ENCODE measurements at regions not wholly inside any gene's neighbourhood (a gene's known extent, or its start where the extent isn't known, plus 50 kb on each side); places are given as distances from the start of the nearest gene placed in this dataset.

- H3K9ac ChIP-seq (ENCODE audit: low read length in 3 of 3): no peak overlapping the region
- no peak overlapping the region for H3K27ac ChIP-seq (ENCODE audit: low read depth in 2 of 2, low read length in 2 of 2)
- no peaks in the 10 kb centered on the region for H3K9me3 ChIP-seq (ENCODE audit: control insufficient read depth in 2 of 3, insufficient read depth in 1 of 3, low read length in 3 of 3)
- no peaks in the 10 kb centered on the region for H3K4me1 ChIP-seq (ENCODE audit: control insufficient read depth in 2 of 3, insufficient read depth in 2 of 3, low read depth in 1 of 3, low read length in 3 of 3)
- intact Hi-C loops (cut with DNase I): no loop called here
- H3K36me3 ChIP-seq (ENCODE audit: control insufficient read depth in 2 of 3, insufficient read depth in 3 of 3, low read length in 3 of 3): no peaks in the 10 kb centered on the region
- FAIRE-seq (no peak), DNase-seq (no peak)
- no peak overlapping the region for H3K4me3 ChIP-seq (ENCODE audit: low read length in 3 of 3)
- H3K27me3 ChIP-seq (ENCODE audit: control insufficient read depth, insufficient read depth, low read length): no peaks in the 10 kb centered on the region
- no peak for TF ChIP-seq CTCF (IDR thresholded peaks at IDR 0.05; ENCODE audit: borderline replicate concordance, extremely low read depth, insufficient read depth)
Measured at GRCh38 chr1:188660572-188660971, 1817.1 kb downstream of the BRINP3 start.

DNA sequence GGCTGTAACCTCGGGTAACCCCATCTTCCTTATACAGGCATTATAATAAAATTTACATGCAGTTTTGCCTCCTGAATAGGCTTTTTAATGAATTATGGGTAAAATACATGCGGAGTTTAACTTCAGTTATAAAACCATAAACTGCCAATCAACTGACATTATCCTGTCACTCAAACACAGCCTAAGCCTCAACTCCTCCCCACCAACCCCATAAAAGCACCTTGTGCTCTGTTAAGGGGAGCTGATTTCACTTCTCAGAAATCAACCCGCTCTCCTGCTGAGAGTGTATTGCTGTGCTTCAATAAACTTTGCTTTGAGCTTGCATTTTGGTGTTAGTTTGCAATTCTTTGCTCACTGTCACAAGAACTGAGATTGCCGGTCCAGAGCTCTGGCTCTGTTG lies 1812.2 kb downstream of the BRINP3 start:
- intact Hi-C loops (cut with DNase I): no loop called here
- Histone ChIP-seq H3K36me3 (ENCODE audit: control insufficient read depth in 2 of 3, insufficient read depth in 3 of 3, low read length in 3 of 3) (no peaks in the 10 kb centered on the region), H3K4me1 (ENCODE audit: control insufficient read depth in 2 of 3, insufficient read depth in 2 of 3, low read depth in 1 of 3, low read length in 3 of 3) (no peaks in the 10 kb centered on the region), H3K9ac (ENCODE audit: low read length in 3 of 3) (no peak overlapping the region), H3K9me3 (ENCODE audit: control insufficient read depth in 2 of 3, insufficient read depth in 1 of 3, low read length in 3 of 3) (no peaks in the 10 kb centered on the region), H3K4me3 (ENCODE audit: low read length in 3 of 3) (no peak overlapping the region), H3K27ac (ENCODE audit: low read depth in 2 of 2, low read length in 2 of 2) (no peak overlapping the region), H3K27me3 (ENCODE audit: control insufficient read depth, insufficient read depth, low read length) (no peaks in the 10 kb centered on the region)
- FAIRE-seq: no peak
- TF ChIP-seq CTCF (IDR thresholded peaks at IDR 0.05; ENCODE audit: borderline replicate concordance, extremely low read depth, insufficient read depth): no peak
- DNase-seq: no peak

DNA sequence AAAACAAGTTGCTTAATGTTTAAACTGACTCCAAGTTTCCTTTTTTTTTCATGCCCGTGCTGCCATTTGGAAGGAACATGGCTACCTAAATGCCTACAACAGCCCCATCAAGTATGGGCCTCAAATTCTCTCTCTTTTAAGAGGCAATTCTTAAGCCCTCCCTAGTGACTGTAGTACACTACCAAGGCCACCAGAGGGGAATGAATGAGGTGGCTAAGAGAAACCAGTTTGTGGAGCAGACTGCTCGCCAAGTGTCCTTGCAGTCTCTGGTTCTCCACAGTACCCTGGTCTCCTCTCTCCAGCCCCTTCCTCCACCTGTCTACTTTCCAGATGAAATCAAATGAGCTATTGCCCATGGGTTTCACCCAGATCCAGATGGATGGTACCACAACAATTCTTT lies 1809.6 kb downstream of the BRINP3 start:
- Histone ChIP-seq H3K4me1 (ENCODE audit: control insufficient read depth in 2 of 3, insufficient read depth in 2 of 3, low read depth in 1 of 3, low read length in 3 of 3) (no peaks in the 10 kb centered on the region), H3K9me3 (ENCODE audit: control insufficient read depth in 2 of 3, insufficient read depth in 1 of 3, low read length in 3 of 3) (no peaks in the 10 kb centered on the region), H3K27me3 (ENCODE audit: control insufficient read depth, insufficient read depth, low read length) (no peaks in the 10 kb centered on the region), H3K27ac (ENCODE audit: low read depth in 2 of 2, low read length in 2 of 2) (no peak overlapping the region), H3K4me3 (ENCODE audit: low read length in 3 of 3) (no peak overlapping the region), H3K36me3 (ENCODE audit: control insufficient read depth in 2 of 3, insufficient read depth in 3 of 3, low read length in 3 of 3) (no peaks in the 10 kb centered on the region), H3K9ac (ENCODE audit: low read length in 3 of 3) (no peak overlapping the region)
- FAIRE-seq (no peak), DNase-seq (no peak)
- no peak for TF ChIP-seq CTCF (IDR thresholded peaks at IDR 0.05; ENCODE audit: borderline replicate concordance, extremely low read depth, insufficient read depth)
- intact Hi-C loops (cut with DNase I): no loop called here

GRCh38 chr1:188669728-188670382 lies 1807.8 kb downstream of the BRINP3 start:
- intact Hi-C loops (cut with DNase I): no loop called here
- no peak for DNase-seq
- no peak overlapping the region for H3K27ac ChIP-seq (ENCODE audit: low read depth in 2 of 2, low read length in 2 of 2)
- H3K27me3 ChIP-seq (ENCODE audit: control insufficient read depth, insufficient read depth, low read length): no peaks in the 10 kb centered on the region
- H3K4me3 ChIP-seq (ENCODE audit: low read length in 3 of 3): no peak overlapping the region
- no peak for FAIRE-seq
- H3K4me1 ChIP-seq (ENCODE audit: control insufficient read depth in 2 of 3, insufficient read depth in 2 of 3, low read depth in 1 of 3, low read length in 3 of 3): no peaks in the 10 kb centered on the region
- H3K9me3 ChIP-seq (ENCODE audit: control insufficient read depth in 2 of 3, insufficient read depth in 1 of 3, low read length in 3 of 3): no peaks in the 10 kb centered on the region
- no peaks in the 10 kb centered on the region for H3K36me3 ChIP-seq (ENCODE audit: control insufficient read depth in 2 of 3, insufficient read depth in 3 of 3, low read length in 3 of 3)
- no peak overlapping the region for H3K9ac ChIP-seq (ENCODE audit: low read length in 3 of 3)
- no peak for TF ChIP-seq CTCF (IDR thresholded peaks at IDR 0.05; ENCODE audit: borderline replicate concordance, extremely low read depth, insufficient read depth)
